ENCODE measurements at regions not wholly inside any gene's neighbourhood (a gene's known extent, or its start where the extent isn't known, plus 50 kb on each side); places are given as distances from the start of the nearest gene placed in this dataset.

- H3K27me3 ChIP-seq (ENCODE audit: control insufficient read depth, insufficient read depth, low read length): no peaks in the 10 kb centered on the region
- 33% methylated on average over 1 of the region's 14 CpGs for WGBS (ENCODE audit: insufficient coverage, low lambda C conversion rate)
- peaks cover 12% of the 10 kb centered on the region for H3K4me1 ChIP-seq (ENCODE audit: control insufficient read depth, insufficient read depth, low read length)
- H3K4me3 ChIP-seq (ENCODE audit: low read length): no peak overlapping the region
- no peaks in the 10 kb centered on the region for H3K9me3 ChIP-seq (ENCODE audit: control insufficient read depth, low read depth, low read length)
- no peak for DNase-seq
- no peaks in the 10 kb centered on the region for H3K36me3 ChIP-seq (ENCODE audit: control insufficient read depth, insufficient read depth, low read length)
- no peak overlapping the region for H3K27ac ChIP-seq (ENCODE audit: low read length)
These were observed 54.7 kb upstream of the ZNF423 start for GRCh38 chr16:49910541-49911071.

DNA sequence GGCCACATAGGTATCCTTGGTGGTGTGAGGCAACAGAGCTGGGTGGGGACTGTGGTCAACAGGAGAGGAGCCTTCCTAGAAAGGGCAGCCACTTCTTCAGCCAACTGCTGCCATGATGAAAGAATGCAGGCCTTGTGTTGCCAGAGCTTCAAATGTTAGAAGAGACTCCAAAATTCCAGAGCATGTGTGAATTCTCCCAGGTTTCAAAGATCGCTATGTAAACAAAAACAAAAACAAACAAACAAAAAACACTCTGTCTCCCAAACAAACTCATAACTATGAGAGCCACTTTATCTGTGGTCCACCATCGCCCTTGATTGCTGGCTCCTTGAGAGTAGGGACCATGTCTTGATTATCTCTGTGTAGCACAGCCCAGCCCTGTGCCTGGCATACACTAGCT is 55.5 kb upstream of the ZNF423 start:
- Histone ChIP-seq H3K36me3 (ENCODE audit: control insufficient read depth, insufficient read depth, low read length) (no peaks in the 10 kb centered on the region), H3K27me3 (ENCODE audit: control insufficient read depth, insufficient read depth, low read length) (no peaks in the 10 kb centered on the region), H3K4me1 (ENCODE audit: control insufficient read depth, insufficient read depth, low read length) (peaks cover 12% of the 10 kb centered on the region), H3K4me3 (ENCODE audit: low read length) (no peak overlapping the region), H3K9me3 (ENCODE audit: control insufficient read depth, low read depth, low read length) (no peaks in the 10 kb centered on the region), H3K27ac (ENCODE audit: low read length) (no peak overlapping the region)
- WGBS (ENCODE audit: insufficient coverage, low lambda C conversion rate): no CpG with 5 or more reads among the region's 2 CpGs
- no peak for DNase-seq

DNA sequence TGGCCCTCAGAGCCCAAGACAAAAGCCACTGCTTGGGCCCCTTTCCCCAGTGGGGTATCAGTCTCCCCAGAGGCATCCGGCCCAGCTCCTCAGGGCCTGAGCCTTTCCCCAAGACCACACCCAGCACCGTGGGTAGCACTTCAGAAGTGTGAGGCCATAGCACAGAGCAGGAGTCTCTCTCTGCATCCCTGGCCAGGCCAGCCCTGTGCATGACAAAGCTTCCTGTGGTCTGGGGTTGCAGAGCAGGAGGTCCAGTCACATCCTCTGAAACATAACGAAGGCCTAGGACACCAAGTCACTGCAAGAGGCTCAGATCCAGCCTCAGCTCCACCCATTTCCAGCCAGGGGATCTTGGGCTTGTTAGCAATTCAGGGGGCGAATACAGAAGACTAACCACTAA is 56.8 kb upstream of the ZNF423 start:
- Histone ChIP-seq H3K4me1 (ENCODE audit: control insufficient read depth, insufficient read depth, low read length) (peaks cover 12% of the 10 kb centered on the region), H3K9me3 (ENCODE audit: control insufficient read depth, low read depth, low read length) (no peaks in the 10 kb centered on the region), H3K4me3 (ENCODE audit: low read length) (no peak overlapping the region), H3K36me3 (ENCODE audit: control insufficient read depth, insufficient read depth, low read length) (no peaks in the 10 kb centered on the region), H3K27ac (ENCODE audit: low read length) (no peak overlapping the region), H3K27me3 (ENCODE audit: control insufficient read depth, insufficient read depth, low read length) (no peaks in the 10 kb centered on the region)
- no CpG with 5 or more reads among the region's 4 CpGs for WGBS (ENCODE audit: insufficient coverage, low lambda C conversion rate)
- no peak for DNase-seq

- H3K27me3 ChIP-seq (ENCODE audit: control insufficient read depth, insufficient read depth, low read length): no peaks in the 10 kb centered on the region
- peak; percentile 61 to 79 for DNase-seq
- WGBS (ENCODE audit: insufficient coverage, low lambda C conversion rate): no CpG with 5 or more reads among the region's 6 CpGs
- no peak overlapping the region for H3K4me3 ChIP-seq (ENCODE audit: low read length)
- H3K36me3 ChIP-seq (ENCODE audit: control insufficient read depth, insufficient read depth, low read length): no peaks in the 10 kb centered on the region
- H3K9me3 ChIP-seq (ENCODE audit: control insufficient read depth, low read depth, low read length): no peaks in the 10 kb centered on the region
- H3K4me1 ChIP-seq (ENCODE audit: control insufficient read depth, insufficient read depth, low read length): peaks cover 12% of the 10 kb centered on the region
- H3K27ac ChIP-seq (ENCODE audit: low read length): peak overlapping the region; percentile 56
These were observed 57.8 kb upstream of the ZNF423 start for GRCh38 chr16:49913720-49914119.

DNA sequence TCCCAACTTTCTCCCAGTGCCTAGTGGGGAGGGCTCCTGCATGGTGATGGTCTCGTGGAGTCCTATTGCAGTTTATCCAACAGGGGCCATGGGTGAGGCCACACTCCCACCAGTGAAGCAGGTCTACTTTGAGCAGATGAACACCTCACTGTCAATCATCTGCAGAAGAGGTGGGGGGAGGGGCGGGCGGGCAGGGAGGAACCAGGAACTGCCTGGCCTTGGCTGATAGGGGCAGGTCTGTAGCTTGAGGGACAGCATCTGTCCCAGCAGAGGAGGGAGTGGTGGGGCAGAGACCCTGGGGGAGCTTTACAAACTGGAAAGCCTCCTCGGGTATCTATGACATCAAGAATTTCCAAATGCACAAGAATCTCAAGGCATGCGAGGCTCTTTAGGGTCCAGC is 58.7 kb upstream of the ZNF423 start:
- H3K4me1 ChIP-seq (ENCODE audit: control insufficient read depth, insufficient read depth, low read length): peaks cover 12% of the 10 kb centered on the region
- DNase-seq: no peak
- H3K4me3 ChIP-seq (ENCODE audit: low read length): no peak overlapping the region
- H3K9me3 ChIP-seq (ENCODE audit: control insufficient read depth, low read depth, low read length): no peaks in the 10 kb centered on the region
- no peaks in the 10 kb centered on the region for H3K36me3 ChIP-seq (ENCODE audit: control insufficient read depth, insufficient read depth, low read length)
- H3K27me3 ChIP-seq (ENCODE audit: control insufficient read depth, insufficient read depth, low read length): no peaks in the 10 kb centered on the region
- no peak overlapping the region for H3K27ac ChIP-seq (ENCODE audit: low read length)
- WGBS (ENCODE audit: insufficient coverage, low lambda C conversion rate): no CpG with 5 or more reads among the region's 5 CpGs

DNA sequence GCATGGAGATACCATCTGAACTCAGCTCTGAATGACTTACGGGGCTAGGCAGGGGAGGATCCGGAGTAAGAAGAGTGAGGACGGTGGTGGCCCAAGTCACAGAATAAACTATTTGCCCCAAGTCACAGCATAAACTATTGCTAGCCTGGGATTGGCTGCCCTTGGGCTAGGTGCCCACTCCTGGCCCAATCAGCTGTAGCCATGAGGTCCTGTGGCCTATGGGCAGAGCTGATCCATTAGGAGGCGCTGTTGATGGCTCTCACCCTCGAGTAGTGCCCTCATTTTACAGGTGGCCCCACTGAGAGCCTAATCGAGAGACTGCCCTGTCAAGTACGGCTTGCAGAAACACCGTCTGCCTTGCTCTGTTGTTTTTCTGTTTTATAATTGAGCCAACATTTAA is 62.3 kb upstream of the ZNF423 start:
- Histone ChIP-seq H3K27ac (ENCODE audit: low read length) (no peak overlapping the region), H3K27me3 (ENCODE audit: control insufficient read depth, insufficient read depth, low read length) (no peaks in the 10 kb centered on the region), H3K4me1 (ENCODE audit: control insufficient read depth, insufficient read depth, low read length) (peaks cover 14% of the 10 kb centered on the region), H3K4me3 (ENCODE audit: low read length) (no peak overlapping the region), H3K9me3 (ENCODE audit: control insufficient read depth, low read depth, low read length) (no peaks in the 10 kb centered on the region), H3K36me3 (ENCODE audit: control insufficient read depth, insufficient read depth, low read length) (no peaks in the 10 kb centered on the region)
- WGBS (ENCODE audit: insufficient coverage, low lambda C conversion rate): no CpG with 5 or more reads among the region's 8 CpGs
- DNase-seq: no peak

GRCh38 chr16:49919327-49919726 is 63.4 kb upstream of the ZNF423 start:
- no peak for DNase-seq
- no CpG with 5 or more reads among the region's 3 CpGs for WGBS (ENCODE audit: insufficient coverage, low lambda C conversion rate)
- H3K27me3 ChIP-seq (ENCODE audit: control insufficient read depth, insufficient read depth, low read length): no peaks in the 10 kb centered on the region

GRCh38 chr16:49920397-49920796 is 64.5 kb upstream of the ZNF423 start:
- Histone ChIP-seq H3K27ac (ENCODE audit: low read length) (no peak overlapping the region), H3K4me3 (ENCODE audit: low read length) (no peak overlapping the region), H3K36me3 (ENCODE audit: control insufficient read depth, insufficient read depth, low read length) (no peaks in the 10 kb centered on the region), H3K4me1 (ENCODE audit: control insufficient read depth, insufficient read depth, low read length) (peaks cover 3% of the 10 kb centered on the region), H3K27me3 (ENCODE audit: control insufficient read depth, insufficient read depth, low read length) (no peaks in the 10 kb centered on the region), H3K9me3 (ENCODE audit: control insufficient read depth, low read depth, low read length) (no peaks in the 10 kb centered on the region)
- no peak for DNase-seq
- no CpG with 5 or more reads among the region's 4 CpGs for WGBS (ENCODE audit: insufficient coverage, low lambda C conversion rate)

More at GRCh38 chr16:49919327-49919726, 63.4 kb upstream of the ZNF423 start:
- Histone ChIP-seq H3K36me3 (ENCODE audit: control insufficient read depth, insufficient read depth, low read length) (no peaks in the 10 kb centered on the region), H3K9me3 (ENCODE audit: control insufficient read depth, low read depth, low read length) (no peaks in the 10 kb centered on the region), H3K4me3 (ENCODE audit: low read length) (no peak overlapping the region), H3K4me1 (ENCODE audit: control insufficient read depth, insufficient read depth, low read length) (peaks cover 6% of the 10 kb centered on the region), H3K27ac (ENCODE audit: low read length) (no peak overlapping the region)

GRCh38 chr16:49921106-49921505 is 65.2 kb upstream of the ZNF423 start:
- H3K9me3 ChIP-seq (ENCODE audit: control insufficient read depth, low read depth, low read length): no peaks in the 10 kb centered on the region
- no peak for DNase-seq
- H3K4me3 ChIP-seq (ENCODE audit: low read length): no peak overlapping the region
- H3K4me1 ChIP-seq (ENCODE audit: control insufficient read depth, insufficient read depth, low read length): peaks cover 3% of the 10 kb centered on the region
- no peaks in the 10 kb centered on the region for H3K36me3 ChIP-seq (ENCODE audit: control insufficient read depth, insufficient read depth, low read length)
- no peak overlapping the region for H3K27ac ChIP-seq (ENCODE audit: low read length)
- no CpG with 5 or more reads among the region's 8 CpGs for WGBS (ENCODE audit: insufficient coverage, low lambda C conversion rate)
- no peaks in the 10 kb centered on the region for H3K27me3 ChIP-seq (ENCODE audit: control insufficient read depth, insufficient read depth, low read length)

DNA sequence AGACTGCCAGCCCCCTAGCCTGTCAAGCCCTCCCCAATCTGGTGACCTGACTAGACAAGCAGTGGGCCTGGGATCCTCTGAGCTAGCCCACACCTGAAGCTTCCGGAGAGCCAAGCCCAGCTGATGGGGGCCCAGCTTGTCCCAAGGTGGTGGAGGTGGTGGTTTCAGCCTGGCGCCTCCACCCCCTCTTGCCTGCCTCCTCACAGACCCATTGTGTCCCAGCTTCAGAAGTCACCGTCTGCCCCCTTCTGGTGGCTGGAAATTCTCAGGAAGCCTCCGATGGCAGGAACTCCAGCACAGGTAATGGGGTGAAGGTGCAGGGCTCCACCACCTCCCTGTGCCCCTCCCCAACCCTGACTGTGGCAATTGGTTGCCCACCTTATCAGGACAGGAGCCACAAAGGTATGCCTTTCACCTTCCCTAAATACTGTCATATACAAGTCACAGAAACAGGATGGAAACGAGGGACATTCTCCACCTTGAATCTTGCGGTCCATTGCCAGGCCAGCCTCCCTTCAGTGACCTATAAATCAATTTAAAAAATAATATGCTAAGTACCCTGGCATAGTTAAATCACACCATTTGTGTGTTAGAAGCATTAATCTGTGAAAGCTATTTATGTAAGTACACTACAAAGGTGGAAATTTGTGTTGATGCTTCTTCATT is 66.0 kb upstream of the ZNF423 start:
- H3K4me3 ChIP-seq (ENCODE audit: low read length): no peak overlapping the region
- no peaks in the 10 kb centered on the region for H3K36me3 ChIP-seq (ENCODE audit: control insufficient read depth, insufficient read depth, low read length)
- peaks cover 3% of the 10 kb centered on the region for H3K4me1 ChIP-seq (ENCODE audit: control insufficient read depth, insufficient read depth, low read length)
- no CpG with 5 or more reads among the region's 6 CpGs for WGBS (ENCODE audit: insufficient coverage, low lambda C conversion rate)
- H3K27ac ChIP-seq (ENCODE audit: low read length): no peak overlapping the region
- DNase-seq: peak; percentile 70 to 79
- H3K9me3 ChIP-seq (ENCODE audit: control insufficient read depth, low read depth, low read length): no peaks in the 10 kb centered on the region
- no peaks in the 10 kb centered on the region for H3K27me3 ChIP-seq (ENCODE audit: control insufficient read depth, insufficient read depth, low read length)

DNA sequence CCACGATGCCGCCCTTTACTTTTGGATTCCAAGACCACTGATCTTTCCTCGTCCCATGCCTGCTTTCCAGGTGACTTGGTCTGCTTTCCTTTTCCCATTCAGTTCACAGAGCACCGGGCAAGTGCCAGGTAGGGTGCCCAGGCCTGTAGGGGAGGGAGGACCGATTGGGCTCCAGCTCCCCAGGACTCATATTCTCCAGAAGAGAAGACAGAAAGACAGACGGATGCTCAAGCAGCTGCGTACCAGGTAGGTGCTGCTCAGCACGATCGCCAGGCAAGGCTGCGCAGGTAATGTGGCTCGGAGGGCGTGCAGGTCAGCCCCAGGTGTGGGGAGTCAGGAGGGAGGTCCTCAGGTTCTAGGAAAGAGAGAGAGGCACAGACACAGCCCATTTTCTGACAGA is 67.5 kb upstream of the ZNF423 start:
- no peak overlapping the region for H3K4me3 ChIP-seq (ENCODE audit: low read length)
- no peak overlapping the region for H3K27ac ChIP-seq (ENCODE audit: low read length)
- no CpG with 5 or more reads among the region's 12 CpGs for WGBS (ENCODE audit: insufficient coverage, low lambda C conversion rate)
- no peaks in the 10 kb centered on the region for H3K9me3 ChIP-seq (ENCODE audit: control insufficient read depth, low read depth, low read length)
- H3K36me3 ChIP-seq (ENCODE audit: control insufficient read depth, insufficient read depth, low read length): no peaks in the 10 kb centered on the region
- no peaks in the 10 kb centered on the region for H3K27me3 ChIP-seq (ENCODE audit: control insufficient read depth, insufficient read depth, low read length)
- H3K4me1 ChIP-seq (ENCODE audit: control insufficient read depth, insufficient read depth, low read length): peaks cover 3% of the 10 kb centered on the region
- no peak for DNase-seq

Measured in large intestine (tissue), 3 donors.